SK-N-SH (cell line): ENCODE measurements at regions not wholly inside any gene's neighbourhood (a gene's known extent, or its start where the extent isn't known, plus 50 kb on each side); places are given as distances from the start of the nearest gene placed in this dataset.

Experiments
- EZH2phosphoT487 ChIP-seq: fragments of 200-600 bp; sonication (generic); IDR thresholded peaks from 2 replicates; pipeline ENCODE4 v1.6.1; 2017; ENCODE audit warnings: low read depth, mixed run types, mild to moderate bottlenecking, antibody characterized with exemption, moderate library complexity, borderline replicate concordance
- FOSL2 ChIP-seq: IDR thresholded peaks from 2 replicates; pipeline ENCODE4 v1.4.0; 2012; ENCODE audit warnings: low read depth, mild to moderate bottlenecking, moderate library complexity, borderline replicate concordance
- RFX5 ChIP-seq: IDR thresholded peaks from 2 replicates; pipeline ENCODE4 v1.6.1; 2012; ENCODE audit warnings: mild to moderate bottlenecking, improper control_type of control experiment, low read length
- SIN3A ChIP-seq: IDR thresholded peaks from 2 replicates; pipeline ENCODE4 v1.6.1; 2012; ENCODE audit warnings: low read depth, mild to moderate bottlenecking, low read length, moderate library complexity, borderline replicate concordance
- TF ChIP-seq, protein P1 (sequence below): IDR thresholded peaks from 2 replicates; pipeline ENCODE4; 2012
- TF ChIP-seq, protein P2 (sequence below): fragments of 200-600 bp; sonication (generic); IDR thresholded peaks from 2 replicates; pipeline ENCODE4 v1.6.1; 2017; ENCODE audit warnings: antibody characterized with exemption, mild to moderate bottlenecking, moderate library complexity

DNA sequence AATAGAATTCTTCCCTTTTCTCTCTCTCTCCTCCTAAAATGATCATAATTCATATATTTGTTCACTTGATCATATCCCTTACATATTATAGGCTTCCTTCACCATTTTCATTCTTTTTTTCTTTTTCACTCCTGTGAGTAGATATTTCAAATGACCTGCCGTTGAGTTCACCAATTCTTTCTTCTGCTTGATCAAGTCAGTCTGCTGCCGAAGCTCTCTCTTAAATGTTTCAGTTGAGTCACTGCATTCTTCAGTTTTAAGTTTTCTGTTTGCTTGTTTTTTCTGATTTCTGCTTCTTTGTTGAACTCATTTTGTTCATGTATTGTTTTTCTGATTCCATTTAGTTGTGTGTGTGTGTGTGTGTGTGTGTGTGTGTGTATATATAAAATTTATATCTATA is 354.3 kb downstream of the GPAT3 start:
- no peak for TF ChIP-seq FOSL2
- no peak for TF ChIP-seq SIN3A
- no peak for TF ChIP-seq RFX5
- TF ChIP-seq, protein P1, sequence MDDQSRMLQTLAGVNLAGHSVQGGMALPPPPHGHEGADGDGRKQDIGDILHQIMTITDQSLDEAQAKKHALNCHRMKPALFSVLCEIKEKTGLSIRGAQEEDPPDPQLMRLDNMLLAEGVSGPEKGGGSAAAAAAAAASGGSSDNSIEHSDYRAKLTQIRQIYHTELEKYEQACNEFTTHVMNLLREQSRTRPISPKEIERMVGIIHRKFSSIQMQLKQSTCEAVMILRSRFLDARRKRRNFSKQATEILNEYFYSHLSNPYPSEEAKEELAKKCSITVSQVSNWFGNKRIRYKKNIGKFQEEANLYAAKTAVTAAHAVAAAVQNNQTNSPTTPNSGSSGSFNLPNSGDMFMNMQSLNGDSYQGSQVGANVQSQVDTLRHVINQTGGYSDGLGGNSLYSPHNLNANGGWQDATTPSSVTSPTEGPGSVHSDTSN: no peak
- TF ChIP-seq, protein P2, sequence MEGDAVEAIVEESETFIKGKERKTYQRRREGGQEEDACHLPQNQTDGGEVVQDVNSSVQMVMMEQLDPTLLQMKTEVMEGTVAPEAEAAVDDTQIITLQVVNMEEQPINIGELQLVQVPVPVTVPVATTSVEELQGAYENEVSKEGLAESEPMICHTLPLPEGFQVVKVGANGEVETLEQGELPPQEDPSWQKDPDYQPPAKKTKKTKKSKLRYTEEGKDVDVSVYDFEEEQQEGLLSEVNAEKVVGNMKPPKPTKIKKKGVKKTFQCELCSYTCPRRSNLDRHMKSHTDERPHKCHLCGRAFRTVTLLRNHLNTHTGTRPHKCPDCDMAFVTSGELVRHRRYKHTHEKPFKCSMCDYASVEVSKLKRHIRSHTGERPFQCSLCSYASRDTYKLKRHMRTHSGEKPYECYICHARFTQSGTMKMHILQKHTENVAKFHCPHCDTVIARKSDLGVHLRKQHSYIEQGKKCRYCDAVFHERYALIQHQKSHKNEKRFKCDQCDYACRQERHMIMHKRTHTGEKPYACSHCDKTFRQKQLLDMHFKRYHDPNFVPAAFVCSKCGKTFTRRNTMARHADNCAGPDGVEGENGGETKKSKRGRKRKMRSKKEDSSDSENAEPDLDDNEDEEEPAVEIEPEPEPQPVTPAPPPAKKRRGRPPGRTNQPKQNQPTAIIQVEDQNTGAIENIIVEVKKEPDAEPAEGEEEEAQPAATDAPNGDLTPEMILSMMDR: no peak
- TF ChIP-seq EZH2phosphoT487: no peak
